ENCODE measurements at regions not wholly inside any gene's neighbourhood (a gene's known extent, or its start where the extent isn't known, plus 50 kb on each side); places are given as distances from the start of the nearest gene placed in this dataset.

- H3K9me3 ChIP-seq (ENCODE audit: control insufficient read depth, low read depth, low read length), result peaks cover 9% of the 10 kb centered on the region
- H2BK5ac ChIP-seq (ENCODE audit: insufficient read length, low read length), result no peak overlapping the region
- H3K27me3 ChIP-seq (ENCODE audit: insufficient read depth, low read length), result no peaks in the 10 kb centered on the region
- no peaks in the 10 kb centered on the region for H4K20me1 ChIP-seq (ENCODE audit: control insufficient read depth, insufficient read depth, insufficient read length)
- no peaks in the 10 kb centered on the region for H3K27me3 Mint-ChIP-seq (ENCODE audit: low read depth)
- peak; percentile 38 for DNase-seq
- H3K4me3 Mint-ChIP-seq, result no peak overlapping the region
- H3T11ph ChIP-seq (ENCODE audit: low read length), result no peak overlapping the region
- H4K8ac ChIP-seq (replicated peaks; ENCODE audit: insufficient read length, low read depth, low read length), result no peak overlapping the region
- no peak overlapping the region for H3K23ac ChIP-seq (ENCODE audit: insufficient read length, low read depth, low read length)
- no peak overlapping the region for H3K27ac ChIP-seq (ENCODE audit: insufficient read length, low read depth, low read length)
- no CpG with 5 or more reads among the region's 4 CpGs for WGBS (ENCODE audit: extremely low coverage, insufficient read length, low lambda C conversion rate)
- H3K79me2 ChIP-seq (ENCODE audit: insufficient read depth, low read length), result no peaks in the 10 kb centered on the region
- H3K14ac ChIP-seq (ENCODE audit: insufficient read depth, low read length), result no peak overlapping the region
- H3K4me1 Mint-ChIP-seq, result peaks cover 0 to 4% of the 10 kb centered on the region in 2 experiments; a peak in 1 of 4 replicates
- H3K79me1 ChIP-seq (ENCODE audit: insufficient read depth, low read depth, low read length, poor library complexity, severe bottlenecking), result no peaks in the 10 kb centered on the region
- H2BK15ac ChIP-seq (ENCODE audit: low read depth, low read length), result no peak overlapping the region; the same call in 1 of the 2 replicates
- no peak overlapping the region for H2AK5ac ChIP-seq (ENCODE audit: insufficient read length, low read length)
- H3K27ac Mint-ChIP-seq, result no peak overlapping the region
- no peak overlapping the region for H3K18ac ChIP-seq (ENCODE audit: insufficient read length, low read depth, low read length)
- no peak overlapping the region for H3K9ac ChIP-seq (ENCODE audit: extremely low read depth, insufficient read length, low read length)
- H2BK12ac ChIP-seq (ENCODE audit: insufficient read length, low read depth, low read length), result no peak overlapping the region
- H4K91ac ChIP-seq (ENCODE audit: insufficient read length, low read depth, low read length), result no peak overlapping the region
- H4K5ac ChIP-seq (ENCODE audit: insufficient read length, low read depth, low read length), result no peak overlapping the region
- no peak overlapping the region for H3K56ac ChIP-seq (ENCODE audit: insufficient read length, low read depth, low read length)
- no peak overlapping the region for H2AFZ ChIP-seq (ENCODE audit: low read length)
- H3K36me3 Mint-ChIP-seq (ENCODE audit: insufficient read depth in 1 of 3, low read depth in 3 of 3), result peaks cover 7 to 26% (median 18%) of the 10 kb centered on the region in 3 experiments; a peak in 6 of 7 replicates
- no peaks in the 10 kb centered on the region for H3K4me1 ChIP-seq (ENCODE audit: insufficient read depth, low read length)
- no peak overlapping the region for H2BK120ac ChIP-seq (ENCODE audit: low read depth, low read length, poor library complexity, severe bottlenecking)
- TF ChIP-seq CTCF (conservative IDR thresholded peaks at IDR 0.05), result no peak
- H3K4ac ChIP-seq (ENCODE audit: low read depth, low read length), result no peak overlapping the region
- H2BK20ac ChIP-seq (ENCODE audit: low read depth, low read length, poor library complexity, severe bottlenecking), result no peak overlapping the region
- H3K4me2 ChIP-seq (ENCODE audit: insufficient read depth, insufficient read length, low read length), result no peak overlapping the region
- no peaks in the 10 kb centered on the region for H3K23me2 ChIP-seq (ENCODE audit: insufficient read length, low read depth, low read length, poor library complexity, severe bottlenecking)
- H3K9me3 Mint-ChIP-seq, result peaks cover 30 to 32% of the 10 kb centered on the region in 2 experiments
Observed at GRCh38 chr14:49240383-49240782, 345.8 kb downstream of the RPS29 start.

All from H9 (cell line).